ENCODE measurements at regions not wholly inside any gene's neighbourhood (a gene's known extent, or its start where the extent isn't known, plus 50 kb on each side); places are given as distances from the start of the nearest gene placed in this dataset.

- Histone ChIP-seq H3K79me2 (ENCODE audit: low read length) (no peaks in the 10 kb centered on the region), H4K20me1 (ENCODE audit: insufficient read depth, low read length) (no peaks in the 10 kb centered on the region), H3K36me3 (replicated peaks; ENCODE audit: insufficient read depth, low read length) (no peaks in the 10 kb centered on the region), H3K4me3 (ENCODE audit: low read length) (no peak overlapping the region), H3K4me1 (ENCODE audit: low read length) (peaks cover 5% of the 10 kb centered on the region; the same call in 1 of the 2 replicates), H3K9ac (ENCODE audit: low read length) (no peak overlapping the region), H3K27ac (ENCODE audit: low read length) (no peak overlapping the region), H2AFZ (ENCODE audit: low read length) (no peak overlapping the region), H3F3A (ENCODE audit: insufficient read depth, low read length) (no peaks in the 10 kb centered on the region), H3K9me2 (replicated peaks; ENCODE audit: insufficient read depth, low read length) (no peaks in the 10 kb centered on the region), H3K27me3 (replicated peaks; ENCODE audit: insufficient read depth, low read length) (no peaks in the 10 kb centered on the region), H3K4me2 (ENCODE audit: low read depth, low read length) (no peak overlapping the region), H3K9me3 (replicated peaks; ENCODE audit: insufficient read depth, low read length) (no peaks in the 10 kb centered on the region)
- no peak for DNase-seq
- no peak for TF ChIP-seq EZH2phosphoT487 (IDR thresholded peaks at IDR 0.05; ENCODE audit: low read length)
- TF ChIP-seq, protein P1, sequence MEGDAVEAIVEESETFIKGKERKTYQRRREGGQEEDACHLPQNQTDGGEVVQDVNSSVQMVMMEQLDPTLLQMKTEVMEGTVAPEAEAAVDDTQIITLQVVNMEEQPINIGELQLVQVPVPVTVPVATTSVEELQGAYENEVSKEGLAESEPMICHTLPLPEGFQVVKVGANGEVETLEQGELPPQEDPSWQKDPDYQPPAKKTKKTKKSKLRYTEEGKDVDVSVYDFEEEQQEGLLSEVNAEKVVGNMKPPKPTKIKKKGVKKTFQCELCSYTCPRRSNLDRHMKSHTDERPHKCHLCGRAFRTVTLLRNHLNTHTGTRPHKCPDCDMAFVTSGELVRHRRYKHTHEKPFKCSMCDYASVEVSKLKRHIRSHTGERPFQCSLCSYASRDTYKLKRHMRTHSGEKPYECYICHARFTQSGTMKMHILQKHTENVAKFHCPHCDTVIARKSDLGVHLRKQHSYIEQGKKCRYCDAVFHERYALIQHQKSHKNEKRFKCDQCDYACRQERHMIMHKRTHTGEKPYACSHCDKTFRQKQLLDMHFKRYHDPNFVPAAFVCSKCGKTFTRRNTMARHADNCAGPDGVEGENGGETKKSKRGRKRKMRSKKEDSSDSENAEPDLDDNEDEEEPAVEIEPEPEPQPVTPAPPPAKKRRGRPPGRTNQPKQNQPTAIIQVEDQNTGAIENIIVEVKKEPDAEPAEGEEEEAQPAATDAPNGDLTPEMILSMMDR (IDR thresholded peaks at IDR 0.05; ENCODE audit: low read length), result no peak
- TF ChIP-seq EZH2 (optimal IDR thresholded peaks at IDR 0.05; ENCODE audit: low read depth, low read length), result no peak
Observed at GRCh38 chr12:107983756-107984472, 145.2 kb upstream of the WSCD2 start.

- Histone ChIP-seq H3K27me3 (replicated peaks; ENCODE audit: insufficient read depth, low read length) (no peaks in the 10 kb centered on the region), H3K36me3 (replicated peaks; ENCODE audit: insufficient read depth, low read length) (no peaks in the 10 kb centered on the region), H3K9me3 (replicated peaks; ENCODE audit: insufficient read depth, low read length) (no peaks in the 10 kb centered on the region), H3K4me1 (ENCODE audit: low read length) (peaks cover 3% of the 10 kb centered on the region; the same call in 1 of the 2 replicates), H3K79me2 (ENCODE audit: low read length) (no peaks in the 10 kb centered on the region), H3K4me3 (ENCODE audit: low read length) (no peak overlapping the region), H3K9me2 (replicated peaks; ENCODE audit: insufficient read depth, low read length) (no peaks in the 10 kb centered on the region), H3F3A (ENCODE audit: insufficient read depth, low read length) (no peaks in the 10 kb centered on the region), H3K4me2 (ENCODE audit: low read depth, low read length) (no peak overlapping the region), H3K9ac (ENCODE audit: low read length) (no peak overlapping the region), H3K27ac (ENCODE audit: low read length) (no peak overlapping the region), H2AFZ (ENCODE audit: low read length) (no peak overlapping the region), H4K20me1 (ENCODE audit: insufficient read depth, low read length) (no peaks in the 10 kb centered on the region)
- TF ChIP-seq EZH2 (optimal IDR thresholded peaks at IDR 0.05; ENCODE audit: low read depth, low read length), result no peak
- TF ChIP-seq, protein P1 (IDR thresholded peaks at IDR 0.05; ENCODE audit: low read length), result no peak
- TF ChIP-seq EZH2phosphoT487 (IDR thresholded peaks at IDR 0.05; ENCODE audit: low read length), result no peak
- no peak for DNase-seq
Observed at GRCh38 chr12:107984973-107985372, 144.1 kb upstream of the WSCD2 start.

DNA sequence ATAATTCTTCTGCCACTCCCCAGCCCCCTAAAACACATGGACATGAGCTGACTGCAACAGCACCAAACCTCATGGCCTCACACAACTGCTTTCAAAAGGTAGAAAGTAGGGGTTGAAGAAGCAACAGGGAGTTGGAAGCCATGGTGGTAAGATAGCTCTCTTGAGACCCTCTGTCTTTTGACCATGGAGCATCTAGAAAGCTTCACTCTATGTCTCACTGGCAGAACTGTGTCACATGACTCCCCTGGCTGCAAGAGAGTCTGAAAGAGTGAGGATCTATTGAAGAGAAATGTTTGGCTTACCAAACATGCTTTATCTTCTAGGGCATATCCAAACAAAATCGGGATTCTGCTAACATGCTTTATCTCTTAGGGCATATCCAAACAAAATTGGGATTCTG lies 142.9 kb upstream of the WSCD2 start:
- Histone ChIP-seq H3K36me3 (replicated peaks; ENCODE audit: insufficient read depth, low read length) (no peaks in the 10 kb centered on the region), H3K79me2 (ENCODE audit: low read length) (no peaks in the 10 kb centered on the region), H2AFZ (ENCODE audit: low read length) (no peak overlapping the region), H3F3A (ENCODE audit: insufficient read depth, low read length) (no peaks in the 10 kb centered on the region), H3K4me2 (ENCODE audit: low read depth, low read length) (no peak overlapping the region), H3K9me2 (replicated peaks; ENCODE audit: insufficient read depth, low read length) (no peaks in the 10 kb centered on the region), H4K20me1 (ENCODE audit: insufficient read depth, low read length) (no peaks in the 10 kb centered on the region), H3K9me3 (replicated peaks; ENCODE audit: insufficient read depth, low read length) (no peaks in the 10 kb centered on the region), H3K4me1 (ENCODE audit: low read length) (no peaks in the 10 kb centered on the region), H3K9ac (ENCODE audit: low read length) (no peak overlapping the region), H3K27ac (ENCODE audit: low read length) (no peak overlapping the region), H3K4me3 (ENCODE audit: low read length) (no peak overlapping the region), H3K27me3 (replicated peaks; ENCODE audit: insufficient read depth, low read length) (no peaks in the 10 kb centered on the region)
- TF ChIP-seq EZH2 (optimal IDR thresholded peaks at IDR 0.05; ENCODE audit: low read depth, low read length), result no peak
- no peak for TF ChIP-seq EZH2phosphoT487 (IDR thresholded peaks at IDR 0.05; ENCODE audit: low read length)
- TF ChIP-seq, protein P1 (IDR thresholded peaks at IDR 0.05; ENCODE audit: low read length), result no peak
- DNase-seq, result no peak
